Stimulated activated naive CD8-positive, alpha-beta T cell treated with anti-CD3 and anti-CD28 coated beads, Interleukin-15, Interleukin-2, amounts not matched to agents 100 ng/mL and 50 ng/mL, for 24 hours (primary cell): ENCODE measurements at regions not wholly inside any gene's neighbourhood (a gene's known extent, or its start where the extent isn't known, plus 50 kb on each side); places are given as distances from the start of the nearest gene placed in this dataset.
"Not testable (repeated sequence)": the region's sequence is repeated elsewhere in the genome, so short reads cannot be mapped to it uniquely, and the experiment has no call there.

Experiments used
- H3K27ac Mint-ChIP-seq: one replicate; pipeline ENCODE4 v1.8.0; 2021; ENCODE audit warnings: mild to moderate bottlenecking, mixed read lengths
- H3K27me3 Mint-ChIP-seq: one replicate; pipeline ENCODE4 v1.8.0; 2021; ENCODE audit warnings: mixed read lengths
- H3K36me3 Mint-ChIP-seq: one replicate; pipeline ENCODE4 v1.8.0; 2021; ENCODE audit warnings: low read depth, mixed read lengths
- H3K4me1 Mint-ChIP-seq: one replicate; pipeline ENCODE4 v1.8.0; 2021; ENCODE audit warnings: low read depth, mixed read lengths
- H3K4me3 Mint-ChIP-seq: one replicate; pipeline ENCODE4 v1.8.0; 2021; ENCODE audit warnings: mild to moderate bottlenecking, mixed read lengths
- H3K9me3 Mint-ChIP-seq: one replicate; pipeline ENCODE4 v1.8.0; 2021; ENCODE audit warnings: mixed read lengths

- no peaks in the 10 kb centered on the region for H3K36me3 Mint-ChIP-seq
- H3K4me3 Mint-ChIP-seq = no peak overlapping the region
- H3K27me3 Mint-ChIP-seq = peaks cover 14% of the 10 kb centered on the region
- H3K9me3 Mint-ChIP-seq = peaks cover under 1% of the 10 kb centered on the region
- H3K27ac Mint-ChIP-seq = no peak overlapping the region
- no peaks in the 10 kb centered on the region for H3K4me1 Mint-ChIP-seq
Observed at GRCh38 chr2:16774980-16775898, 109.6 kb upstream of the CYRIA start.

GRCh38 chr2:16774091-16774490 lies 108.5 kb upstream of the CYRIA start:
- Mint-ChIP-seq H3K27me3 (peaks cover 23% of the 10 kb centered on the region), H3K4me3 (no peak overlapping the region), H3K9me3 (no peaks in the 10 kb centered on the region), H3K4me1 (no peaks in the 10 kb centered on the region), H3K36me3 (no peaks in the 10 kb centered on the region), H3K27ac (no peak overlapping the region)

GRCh38 chr2:16773080-16773713 lies 107.6 kb upstream of the CYRIA start:
- H3K36me3 Mint-ChIP-seq = no peaks in the 10 kb centered on the region
- no peaks in the 10 kb centered on the region for H3K9me3 Mint-ChIP-seq
- no peak overlapping the region for H3K4me3 Mint-ChIP-seq
- H3K27ac Mint-ChIP-seq = no peak overlapping the region
- H3K27me3 Mint-ChIP-seq = peaks cover 25% of the 10 kb centered on the region
- no peaks in the 10 kb centered on the region for H3K4me1 Mint-ChIP-seq

GRCh38 chr2:16767789-16768476 lies 102.3 kb upstream of the CYRIA start:
- H3K36me3 Mint-ChIP-seq = no peaks in the 10 kb centered on the region
- H3K4me3 Mint-ChIP-seq = no peak overlapping the region
- H3K4me1 Mint-ChIP-seq = no peaks in the 10 kb centered on the region
- peaks cover 23% of the 10 kb centered on the region for H3K27me3 Mint-ChIP-seq
- H3K9me3 Mint-ChIP-seq = no peaks in the 10 kb centered on the region
- no peak overlapping the region for H3K27ac Mint-ChIP-seq

- Mint-ChIP-seq H3K9me3 (no peaks in the 10 kb centered on the region), H3K4me3 (no peak overlapping the region), H3K27ac (no peak overlapping the region), H3K4me1 (no peaks in the 10 kb centered on the region), H3K27me3 (peaks cover 16% of the 10 kb centered on the region), H3K36me3 (no peaks in the 10 kb centered on the region)
Observed at GRCh38 chr2:16765356-16765755, 99.7 kb upstream of the CYRIA start.

GRCh38 chr2:16764487-16764886 lies 98.9 kb upstream of the CYRIA start:
- Mint-ChIP-seq H3K4me1 (no peaks in the 10 kb centered on the region), H3K27ac (no peak overlapping the region), H3K4me3 (no peak overlapping the region), H3K27me3 (peaks cover 10% of the 10 kb centered on the region), H3K9me3 (no peaks in the 10 kb centered on the region), H3K36me3 (no peaks in the 10 kb centered on the region)

GRCh38 chr2:16763493-16763899 lies 97.9 kb upstream of the CYRIA start:
- H3K27ac Mint-ChIP-seq = no peak overlapping the region
- no peak overlapping the region for H3K4me3 Mint-ChIP-seq
- H3K4me1 Mint-ChIP-seq = no peaks in the 10 kb centered on the region
- H3K36me3 Mint-ChIP-seq = no peaks in the 10 kb centered on the region
- peaks cover 5% of the 10 kb centered on the region for H3K27me3 Mint-ChIP-seq
- H3K9me3 Mint-ChIP-seq = no peaks in the 10 kb centered on the region

GRCh38 chr2:16763056-16763455 lies 97.4 kb upstream of the CYRIA start:
- no peaks in the 10 kb centered on the region for H3K36me3 Mint-ChIP-seq
- H3K27me3 Mint-ChIP-seq = peaks cover 5% of the 10 kb centered on the region
- no peaks in the 10 kb centered on the region for H3K4me1 Mint-ChIP-seq
- no peak overlapping the region for H3K4me3 Mint-ChIP-seq
- no peaks in the 10 kb centered on the region for H3K9me3 Mint-ChIP-seq
- H3K27ac Mint-ChIP-seq = no peak overlapping the region

GRCh38 chr2:16760426-16760825 lies 94.8 kb upstream of the CYRIA start:
- H3K27me3 Mint-ChIP-seq = peaks cover 3% of the 10 kb centered on the region

GRCh38 chr2:16756831-16757644 lies 91.4 kb upstream of the CYRIA start:
- Mint-ChIP-seq H3K4me3 (no peak overlapping the region), H3K9me3 (no peaks in the 10 kb centered on the region), H3K27me3 (peaks cover 3% of the 10 kb centered on the region), H3K36me3 (no peaks in the 10 kb centered on the region), H3K27ac (no peak overlapping the region), H3K4me1 (no peaks in the 10 kb centered on the region)

More at GRCh38 chr2:16760426-16760825, 94.8 kb upstream of the CYRIA start:
- Mint-ChIP-seq H3K4me1 (no peaks in the 10 kb centered on the region), H3K9me3 (no peaks in the 10 kb centered on the region), H3K36me3 (no peaks in the 10 kb centered on the region), H3K4me3 (no peak overlapping the region), H3K27ac (no peak overlapping the region)

- no peak overlapping the region for H3K4me3 Mint-ChIP-seq
- peaks cover 3% of the 10 kb centered on the region for H3K27me3 Mint-ChIP-seq
- no peak overlapping the region for H3K27ac Mint-ChIP-seq
- no peaks in the 10 kb centered on the region for H3K9me3 Mint-ChIP-seq
- no peaks in the 10 kb centered on the region for H3K36me3 Mint-ChIP-seq
- H3K4me1 Mint-ChIP-seq = no peaks in the 10 kb centered on the region
Observed at GRCh38 chr2:16755442-16755841, 89.8 kb upstream of the CYRIA start.

GRCh38 chr2:16753025-16753424 lies 87.4 kb upstream of the CYRIA start:
- not testable (repeated sequence) for H3K36me3 Mint-ChIP-seq, H3K4me3 Mint-ChIP-seq, H3K27me3 Mint-ChIP-seq, H3K27ac Mint-ChIP-seq, H3K9me3 Mint-ChIP-seq, H3K4me1 Mint-ChIP-seq

GRCh38 chr2:16750925-16751214 lies 85.2 kb upstream of the CYRIA start:
- H3K4me1 Mint-ChIP-seq = peaks cover 22% of the 10 kb centered on the region
- H3K4me3 Mint-ChIP-seq, H3K27me3 Mint-ChIP-seq, H3K27ac Mint-ChIP-seq, H3K36me3 Mint-ChIP-seq, H3K9me3 Mint-ChIP-seq: not testable (repeated sequence)

- H3K36me3 Mint-ChIP-seq = no peaks in the 10 kb centered on the region
- H3K4me1 Mint-ChIP-seq = peaks cover 24% of the 10 kb centered on the region
- H3K9me3 Mint-ChIP-seq = no peaks in the 10 kb centered on the region
- peaks cover 7% of the 10 kb centered on the region for H3K27me3 Mint-ChIP-seq
- H3K4me3 Mint-ChIP-seq = no peak overlapping the region
- no peak overlapping the region for H3K27ac Mint-ChIP-seq
Observed at GRCh38 chr2:16750175-16750924, 84.7 kb upstream of the CYRIA start.
